Mammary epithelial cell (primary cell): ENCODE measurements at regions not wholly inside any gene's neighbourhood (a gene's known extent, or its start where the extent isn't known, plus 50 kb on each side); places are given as distances from the start of the nearest gene placed in this dataset.

ENCODE experiments used
- CTCF ChIP-seq, 2 donors: IDR thresholded peaks in 1 of 2; conservative IDR thresholded peaks in 1 of 2; 2 replicates each; pipeline ENCODE4 v1.5.1; 2011 to 2012; ENCODE audit warnings: inconsistent platforms in 2 of 2, low read length in 2 of 2, mild to moderate bottlenecking in 2 of 2, control low read depth in 1 of 2, low read depth in 1 of 2; ENCODE audit not compliant: insufficient read depth in 1 of 2; ENCODE audit errors: extremely low read depth in 1 of 2
- EZH2 ChIP-seq: IDR thresholded peaks from 2 replicates; pipeline ENCODE4 v1.6.1; 2012; ENCODE audit warnings: low read length, inconsistent platforms, borderline replicate concordance

GRCh38 chr6:85961746-85962145, 319.1 kb upstream of the SYNCRIP start:
- no peak for TF ChIP-seq EZH2
- TF ChIP-seq CTCF (conservative IDR thresholded peaks at IDR 0.05 in 1 of 2, IDR thresholded peaks at IDR 0.05 in 1 of 2; ENCODE audit: extremely low read depth in 1 of 2, insufficient read depth in 1 of 2, low read depth in 1 of 2, low read length in 2 of 2), result no peak
